SIG-M5 (cell line): ENCODE measurements at regions not wholly inside any gene's neighbourhood (a gene's known extent, or its start where the extent isn't known, plus 50 kb on each side); places are given as distances from the start of the nearest gene placed in this dataset.
"Not testable (repeated sequence)": the region's sequence is repeated elsewhere in the genome, so short reads cannot be mapped to it uniquely, and the experiment has no call there.

Experiments
- DNase-seq: peaks from one replicate; lab custom pipeline; 2025; lab: John Stamatoyannopoulos, UW

DNA sequence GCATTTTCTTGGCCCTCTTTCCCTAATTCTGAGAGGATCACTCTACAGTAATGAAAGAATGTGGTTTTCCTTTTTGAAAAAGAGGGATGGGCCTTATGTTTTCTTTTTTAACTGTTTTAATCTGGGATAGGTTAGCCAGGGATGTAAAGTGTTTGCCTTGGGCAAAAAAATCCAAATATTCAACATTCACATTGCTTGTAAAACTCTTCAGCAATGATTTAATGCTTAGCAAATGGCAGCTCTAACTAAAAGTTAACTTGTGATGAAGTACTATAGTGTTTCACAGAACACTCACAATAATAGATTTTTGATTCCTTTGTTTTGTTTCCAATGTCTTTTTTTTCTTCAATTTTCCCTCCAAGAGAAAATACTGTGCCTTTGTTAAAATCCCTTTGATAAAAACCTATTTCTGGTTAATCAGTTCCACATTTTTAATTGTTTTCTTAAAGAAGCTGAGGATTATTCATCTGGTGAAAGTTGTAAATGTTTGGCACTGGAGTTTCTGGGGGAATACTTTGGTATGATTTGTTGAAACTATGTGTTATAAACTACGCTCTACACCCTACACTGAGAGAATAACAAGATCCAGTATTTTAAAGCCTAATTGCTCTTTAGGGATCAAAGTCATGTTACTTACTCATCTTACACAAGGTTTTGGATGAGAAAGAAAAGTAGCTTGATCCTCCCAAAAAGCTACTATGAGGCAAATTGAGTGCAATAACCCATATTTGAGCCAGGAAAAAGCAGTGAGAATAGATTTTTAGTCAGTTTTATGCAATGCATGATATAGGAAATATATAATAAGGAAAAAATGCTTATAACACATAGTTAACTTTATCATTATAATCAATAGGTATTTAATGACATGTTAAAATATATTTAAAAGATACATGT is 335.8 kb downstream of the EPHA7 start:
- DNase-seq = no peak

DNA sequence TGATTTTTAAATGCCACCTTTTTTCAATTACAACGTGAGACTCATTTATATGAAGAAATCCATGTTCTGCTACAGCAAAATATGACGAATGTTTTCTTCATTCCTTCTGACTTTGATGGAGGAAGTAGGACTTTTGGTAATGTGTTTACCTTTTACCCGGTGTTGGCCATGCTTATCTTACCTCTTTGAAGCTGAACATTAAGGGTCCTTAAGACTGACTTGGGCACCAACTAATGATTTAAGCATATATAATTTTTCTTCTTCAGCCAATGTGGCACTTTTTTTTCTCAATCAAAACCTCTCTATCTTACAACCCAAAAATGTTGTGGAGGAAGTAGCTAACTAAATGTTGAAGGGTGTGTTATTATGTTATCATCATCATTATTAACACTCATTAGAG is 337.5 kb downstream of the EPHA7 start:
- DNase-seq = no peak

GRCh38 chr6:93079061-93079460 is 340.3 kb downstream of the EPHA7 start:
- DNase-seq = no peak

- no peak for DNase-seq
Measured at GRCh38 chr6:93073811-93074210, 345.5 kb downstream of the EPHA7 start.

DNA sequence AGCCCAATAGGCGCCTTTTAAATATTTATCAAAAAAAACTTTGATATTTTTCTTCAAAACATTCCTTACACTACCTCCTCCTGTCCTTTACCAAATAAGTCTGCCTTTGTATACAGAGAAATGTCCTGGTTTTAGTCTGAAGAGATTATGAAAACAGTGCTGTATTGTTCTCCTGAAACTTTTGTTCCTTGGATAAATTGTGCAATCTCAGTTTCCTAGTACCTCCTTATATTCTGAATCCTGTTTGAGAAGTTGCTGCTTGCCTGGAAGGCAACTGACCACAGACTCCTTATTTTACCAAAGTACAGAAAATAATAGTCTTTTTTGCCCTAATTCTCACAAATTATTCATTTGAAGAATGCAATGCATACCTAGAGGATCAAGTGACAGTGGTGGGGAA is 349.5 kb downstream of the EPHA7 start:
- DNase-seq = no peak

DNA sequence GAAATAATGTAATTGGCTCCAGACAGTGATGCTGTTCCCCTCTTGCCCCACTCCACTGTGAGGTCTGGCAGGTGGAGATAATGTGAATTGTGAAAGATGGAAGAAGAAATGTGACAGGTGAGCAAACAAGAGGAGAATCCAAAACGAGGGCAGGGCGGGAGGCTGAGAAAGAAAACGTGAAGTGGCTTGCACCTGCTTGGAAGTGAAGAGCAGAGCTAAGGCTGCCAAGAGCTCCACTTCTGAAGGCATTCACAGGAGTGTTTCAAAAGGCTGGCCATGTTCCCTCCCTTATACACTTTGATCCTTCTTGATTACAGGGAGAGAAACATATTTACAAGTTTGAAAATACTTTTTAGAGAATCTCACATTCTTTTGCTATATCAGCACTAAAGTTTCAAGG is 359.4 kb downstream of the EPHA7 start:
- DNase-seq = no peak

DNA sequence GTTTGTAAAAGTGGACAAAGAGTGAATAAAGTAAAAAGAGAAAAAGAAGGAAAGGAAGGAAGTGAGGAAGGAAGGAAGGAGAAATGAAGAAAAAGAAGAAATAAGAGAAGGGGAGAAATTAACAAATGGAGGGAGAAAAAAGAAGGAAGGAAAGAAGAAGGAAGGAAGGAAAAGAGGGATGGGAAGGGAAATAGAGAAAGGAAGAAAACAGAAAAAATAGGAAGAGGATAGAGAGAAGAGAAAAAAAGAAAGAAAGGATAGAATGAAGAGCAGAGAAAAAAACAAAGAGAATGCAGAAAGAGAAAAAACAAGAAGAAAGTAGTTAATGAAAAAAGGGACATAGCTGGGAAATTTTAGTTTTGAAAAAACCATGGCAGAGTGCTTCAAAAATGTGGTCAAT is 361.8 kb downstream of the EPHA7 start:
- no peak for DNase-seq

- no peak for DNase-seq
Measured at GRCh38 chr6:93048381-93048780, 371.0 kb downstream of the EPHA7 start.

- DNase-seq = no peak
Measured at GRCh38 chr6:93047033-93047432, 372.3 kb downstream of the EPHA7 start.

- DNase-seq = no peak
Measured at GRCh38 chr6:93045156-93045555, 374.2 kb downstream of the EPHA7 start.

DNA sequence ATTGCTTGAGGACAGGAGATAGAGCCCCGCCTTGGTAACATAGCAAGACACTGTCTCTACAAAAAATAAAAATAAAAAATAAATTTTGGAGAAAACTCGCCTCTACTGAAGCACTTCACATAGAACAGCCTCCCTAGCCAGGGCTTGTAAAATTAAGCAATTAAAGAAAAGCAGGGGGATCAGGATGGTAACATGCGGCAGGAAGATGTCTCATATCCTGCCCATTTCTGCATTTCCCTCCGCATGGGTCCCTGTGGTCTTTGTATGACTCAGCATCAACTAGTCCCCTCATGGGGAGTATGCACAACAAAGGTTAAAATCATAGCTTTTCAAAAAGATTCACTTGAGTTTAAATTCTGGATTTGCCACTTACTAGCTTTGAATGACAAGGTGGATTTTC is 379.0 kb downstream of the EPHA7 start:
- DNase-seq = no peak

DNA sequence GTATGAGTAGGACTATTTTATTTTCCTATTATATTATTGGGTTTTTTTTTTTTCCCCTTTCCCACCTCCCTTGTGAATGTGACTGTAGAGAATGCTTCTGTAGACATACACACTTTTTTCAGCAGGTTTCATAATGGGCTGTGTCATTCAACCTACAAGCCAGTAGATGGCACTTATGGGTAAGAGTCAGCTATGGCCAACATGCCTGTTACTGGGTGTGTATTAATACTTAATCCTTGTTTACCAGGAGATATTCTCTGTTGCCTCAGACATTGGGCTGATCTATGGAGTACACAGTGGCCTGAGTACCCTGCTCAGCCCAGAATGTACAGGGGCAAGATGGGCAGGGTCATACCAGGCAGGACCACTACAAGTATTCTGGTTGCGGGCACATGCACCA is 382.5 kb downstream of the EPHA7 start:
- no peak for DNase-seq

GRCh38 chr6:93035756-93036155 is 383.6 kb downstream of the EPHA7 start:
- no peak for DNase-seq

- no peak for DNase-seq
Measured at GRCh38 chr6:93021235-93021915, 398.0 kb downstream of the EPHA7 start.

- DNase-seq = no peak
Measured at GRCh38 chr6:93017626-93018025, 401.7 kb downstream of the EPHA7 start.

DNA sequence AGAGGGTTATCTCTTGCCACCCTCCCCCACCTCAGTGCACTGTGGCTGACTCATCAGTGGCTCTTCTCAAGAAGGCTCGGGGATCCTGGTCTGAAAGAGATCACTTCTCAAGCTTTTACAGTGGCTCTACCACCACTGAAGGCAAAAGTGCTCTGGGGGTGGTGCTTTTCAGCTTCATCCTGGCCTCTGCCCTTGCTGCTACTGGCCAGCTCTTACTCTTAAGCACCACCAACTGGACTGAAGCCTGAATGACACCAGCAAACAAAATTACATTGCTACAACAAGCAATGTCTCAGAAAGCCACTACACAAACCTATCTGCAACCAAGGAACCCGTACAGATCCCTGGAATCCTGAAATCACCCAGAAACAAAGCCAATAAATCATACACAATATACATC is 402.1 kb downstream of the EPHA7 start:
- DNase-seq = no peak

DNA sequence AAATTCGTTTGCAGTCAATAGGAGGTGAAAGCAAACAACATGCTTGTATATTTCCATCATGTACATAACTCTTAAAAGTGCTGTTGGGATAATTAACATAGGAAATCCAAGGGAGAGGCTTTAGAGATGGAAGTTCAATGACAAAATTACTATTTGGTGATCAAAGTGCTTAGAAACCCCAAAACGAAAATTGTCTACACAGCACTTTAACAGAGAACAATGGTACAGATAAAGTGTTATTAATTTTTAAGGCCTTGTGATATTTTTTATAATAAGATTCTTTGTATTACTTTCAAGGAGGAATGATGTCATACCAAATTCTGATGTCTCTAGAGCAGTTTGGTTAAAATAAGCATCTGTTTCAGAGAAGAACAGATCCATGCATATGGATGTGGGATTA is 406.3 kb downstream of the EPHA7 start:
- DNase-seq = no peak

DNA sequence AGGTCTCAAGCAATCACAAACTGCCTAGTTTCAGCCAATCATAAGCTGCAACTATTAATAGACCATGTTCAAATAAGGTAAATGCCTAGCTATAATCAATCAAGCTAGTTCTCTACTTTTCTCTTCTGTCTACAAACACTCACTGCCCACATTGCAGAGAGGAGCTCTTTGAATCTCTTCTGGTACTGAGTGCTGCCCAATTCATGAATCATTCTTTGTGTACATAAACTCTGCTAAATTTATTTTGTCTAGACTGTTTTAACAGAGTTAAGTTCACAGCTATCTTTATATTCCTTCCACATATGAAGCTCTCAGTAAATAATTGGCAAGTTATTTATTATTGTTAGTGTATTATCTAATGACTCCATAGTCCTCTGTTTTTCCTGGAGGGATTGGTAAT is 411.0 kb downstream of the EPHA7 start:
- DNase-seq = no peak

DNA sequence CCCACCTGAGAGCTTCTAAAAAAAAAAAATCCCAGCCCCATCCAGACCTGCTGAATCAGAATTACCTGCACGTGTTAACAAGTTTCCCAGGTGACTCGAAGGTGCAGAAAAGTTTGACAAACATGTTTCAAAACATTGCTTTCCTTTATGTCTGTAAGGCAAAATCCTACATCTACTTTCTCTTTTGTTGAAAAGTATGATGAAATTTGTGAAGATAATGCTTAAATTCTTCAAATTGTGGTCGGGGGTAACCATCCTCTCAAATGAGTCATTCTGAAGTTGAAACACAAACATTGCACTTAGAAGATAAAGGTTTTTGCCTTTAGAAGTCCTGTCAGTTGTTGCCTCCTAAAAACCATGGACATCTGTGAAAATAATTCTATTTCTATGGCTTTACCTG is 429.7 kb downstream of the EPHA7 start:
- DNase-seq = no peak

- DNase-seq = no peak
Measured at GRCh38 chr6:92979281-92979680, 440.1 kb downstream of the EPHA7 start.

GRCh38 chr6:92977018-92977417 is 442.3 kb downstream of the EPHA7 start:
- no peak for DNase-seq

- DNase-seq = no peak
Measured at GRCh38 chr6:92967362-92967761, 452.0 kb downstream of the EPHA7 start.

GRCh38 chr6:92962846-92963245 is 456.5 kb downstream of the EPHA7 start:
- no peak for DNase-seq

- DNase-seq = not testable (repeated sequence)
Measured at GRCh38 chr6:92952111-92952510, 467.2 kb downstream of the EPHA7 start.
